ENCODE measurements at regions not wholly inside any gene's neighbourhood (a gene's known extent, or its start where the extent isn't known, plus 50 kb on each side); places are given as distances from the start of the nearest gene placed in this dataset.

DNA sequence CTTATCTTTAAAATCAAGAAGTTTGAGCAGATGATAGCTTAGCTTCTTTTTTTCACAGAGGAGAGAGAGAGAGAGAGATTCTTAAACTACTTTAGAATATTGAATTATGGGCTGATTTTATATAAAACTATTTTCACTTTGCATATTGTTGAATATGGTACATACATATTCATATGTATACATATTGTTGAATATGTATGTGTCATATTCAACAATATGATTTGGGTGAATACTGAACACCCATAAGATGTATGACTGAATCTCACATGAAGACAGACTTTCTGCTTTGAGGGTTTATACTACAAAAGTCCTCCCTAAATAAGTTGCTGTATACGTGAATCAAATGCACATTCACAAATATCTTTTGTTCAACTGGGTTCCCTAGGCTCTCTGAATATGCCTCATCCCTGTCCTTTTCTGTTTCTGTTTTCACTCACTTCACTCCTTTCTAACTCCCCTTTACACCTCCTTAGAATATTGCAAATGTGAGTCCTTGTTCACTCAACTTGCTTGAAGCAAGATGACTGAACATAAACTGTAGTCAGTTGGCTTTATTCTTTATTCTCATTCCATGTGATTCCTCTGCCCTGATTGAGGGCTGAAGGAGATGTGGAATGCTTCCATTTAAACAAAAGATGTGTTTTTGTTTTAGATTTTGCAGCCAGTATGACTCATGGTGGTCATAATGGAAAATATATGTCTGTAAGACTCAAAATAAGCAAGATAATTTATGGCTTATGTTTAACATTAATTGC is 225.4 kb upstream of the DAB2 start:
- no peak for DNase-seq (ENCODE audit: low spot score)
- ChIA-PET CTCF (interaction anchor here (0.6 kb wide), 1 partner anchor 1255 kb away, joined by 3 read pairs; no protein-coding TSS in a partner anchor), POLR2A (ENCODE audit: low non-redundant PET) (no interaction called here)
- TF ChIP-seq, protein P1, sequence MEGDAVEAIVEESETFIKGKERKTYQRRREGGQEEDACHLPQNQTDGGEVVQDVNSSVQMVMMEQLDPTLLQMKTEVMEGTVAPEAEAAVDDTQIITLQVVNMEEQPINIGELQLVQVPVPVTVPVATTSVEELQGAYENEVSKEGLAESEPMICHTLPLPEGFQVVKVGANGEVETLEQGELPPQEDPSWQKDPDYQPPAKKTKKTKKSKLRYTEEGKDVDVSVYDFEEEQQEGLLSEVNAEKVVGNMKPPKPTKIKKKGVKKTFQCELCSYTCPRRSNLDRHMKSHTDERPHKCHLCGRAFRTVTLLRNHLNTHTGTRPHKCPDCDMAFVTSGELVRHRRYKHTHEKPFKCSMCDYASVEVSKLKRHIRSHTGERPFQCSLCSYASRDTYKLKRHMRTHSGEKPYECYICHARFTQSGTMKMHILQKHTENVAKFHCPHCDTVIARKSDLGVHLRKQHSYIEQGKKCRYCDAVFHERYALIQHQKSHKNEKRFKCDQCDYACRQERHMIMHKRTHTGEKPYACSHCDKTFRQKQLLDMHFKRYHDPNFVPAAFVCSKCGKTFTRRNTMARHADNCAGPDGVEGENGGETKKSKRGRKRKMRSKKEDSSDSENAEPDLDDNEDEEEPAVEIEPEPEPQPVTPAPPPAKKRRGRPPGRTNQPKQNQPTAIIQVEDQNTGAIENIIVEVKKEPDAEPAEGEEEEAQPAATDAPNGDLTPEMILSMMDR (conservative IDR thresholded peaks at IDR 0.05; ENCODE audit: low read depth) = no peak
- H3K27ac ChIP-seq = no peak overlapping the region

DNA sequence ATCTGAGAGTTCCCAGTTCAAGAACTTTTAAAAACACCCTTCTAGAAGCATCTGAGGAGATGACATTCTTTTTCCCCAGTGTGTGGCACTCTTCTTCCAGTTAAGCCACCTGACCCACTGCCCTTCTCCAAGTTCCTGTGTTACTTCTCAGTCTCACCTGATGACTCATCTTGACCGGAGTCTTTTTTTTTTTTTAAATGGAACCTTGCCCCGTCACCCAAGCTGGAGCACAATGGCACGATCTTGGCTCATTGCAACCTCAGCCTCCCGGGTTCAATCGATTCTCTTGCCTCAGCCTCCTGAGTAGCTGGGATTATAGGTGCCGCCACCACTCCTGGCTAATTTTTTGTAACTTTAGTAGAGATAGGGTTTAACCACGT is 224.1 kb upstream of the DAB2 start:
- peak; percentile 70 for DNase-seq (ENCODE audit: low spot score)
- POLR2A ChIA-PET (ENCODE audit: low non-redundant PET) = no interaction called here
- CTCF ChIA-PET = interaction anchor here (0.6 kb wide), 1 partner anchor 41 kb away, joined by 4 read pairs; no protein-coding TSS in a partner anchor

DNA sequence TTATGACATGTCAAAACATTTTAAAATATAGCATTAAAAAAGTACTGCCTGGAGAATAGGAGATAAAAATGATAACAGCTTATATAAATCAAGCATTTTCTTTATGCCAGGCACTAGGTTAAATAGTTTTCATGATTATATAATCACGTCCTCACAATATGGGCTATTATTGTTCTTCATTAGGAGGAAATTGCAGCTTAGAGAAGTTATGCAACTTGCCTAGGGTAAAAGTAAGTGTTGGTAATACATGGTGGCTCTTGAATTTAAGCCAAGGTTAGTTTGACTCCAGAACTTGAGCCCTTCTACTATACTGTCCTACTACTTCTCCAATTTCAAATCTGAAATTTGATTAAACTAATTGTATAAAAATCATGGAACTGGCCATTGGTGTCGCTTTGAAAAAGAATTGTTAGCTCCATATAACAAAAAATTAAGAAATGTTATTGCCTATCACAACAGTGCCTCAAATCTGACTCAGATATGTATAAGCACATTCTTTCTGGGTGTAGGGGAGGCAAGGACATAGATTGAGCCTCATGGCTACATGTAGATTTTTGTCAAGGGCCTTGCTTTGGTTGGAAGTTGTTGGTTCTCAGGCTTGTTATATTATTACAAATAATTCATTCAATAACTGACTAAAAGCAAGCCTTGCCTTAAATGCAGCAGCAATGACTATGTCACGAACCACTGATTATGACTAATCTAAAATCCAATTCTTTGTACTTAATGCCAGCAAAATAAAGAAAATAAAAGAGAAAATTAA is 223.5 kb upstream of the DAB2 start:
- no peak for DNase-seq (ENCODE audit: low spot score)
- ChIA-PET POLR2A (ENCODE audit: low non-redundant PET) (no interaction called here), CTCF (no interaction called here)
- no peak overlapping the region for H3K27ac ChIP-seq
- TF ChIP-seq, protein P1 (conservative IDR thresholded peaks at IDR 0.05; ENCODE audit: low read depth) = no peak

More for the DNA sequence above, 224.1 kb upstream of the DAB2 start:
- no peak overlapping the region for H3K27ac ChIP-seq
- TF ChIP-seq, protein P1 (conservative IDR thresholded peaks at IDR 0.05; ENCODE audit: low read depth) = no peak

DNA sequence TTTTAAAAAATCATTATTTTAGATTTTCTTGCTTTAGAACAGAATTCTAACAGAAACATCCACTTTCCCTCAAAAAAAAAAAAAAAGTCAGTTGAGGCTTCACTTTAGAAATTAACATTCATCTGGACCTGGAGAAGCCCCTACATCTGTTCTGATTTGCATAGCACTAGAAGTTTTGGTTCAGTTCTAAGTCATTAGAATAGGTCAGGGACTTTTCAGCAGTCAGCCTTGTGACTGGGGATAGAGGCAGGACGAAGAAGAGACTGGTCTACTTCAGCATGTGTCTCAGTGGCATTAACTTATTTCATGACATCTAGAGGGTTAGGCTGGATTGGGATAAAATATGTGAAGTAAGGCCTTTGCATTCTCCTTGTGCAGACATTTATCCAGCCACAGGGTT is 215.8 kb upstream of the DAB2 start:
- no peak overlapping the region for H3K27ac ChIP-seq
- POLR2A ChIA-PET (ENCODE audit: low non-redundant PET) = no interaction called here
- CTCF ChIA-PET = no interaction called here
- DNase-seq (ENCODE audit: low spot score) = no peak
- TF ChIP-seq, protein P1 (conservative IDR thresholded peaks at IDR 0.05; ENCODE audit: low read depth) = no peak

- H3K27ac ChIP-seq = no peak overlapping the region
- ChIA-PET POLR2A (ENCODE audit: low non-redundant PET) (no interaction called here), CTCF (interaction anchor here (1.2 kb wide), 1 partner anchor 75 kb away, joined by 5 read pairs; no protein-coding TSS in a partner anchor)
- DNase-seq (ENCODE audit: low spot score) = peak; percentile 29
- TF ChIP-seq, protein P1 (conservative IDR thresholded peaks at IDR 0.05; ENCODE audit: low read depth) = no peak
Measured at GRCh38 chr5:39639618-39640089, 214.9 kb upstream of the DAB2 start.

GRCh38 chr5:39638813-39639212 is 214.0 kb upstream of the DAB2 start:
- TF ChIP-seq, protein P1 (conservative IDR thresholded peaks at IDR 0.05; ENCODE audit: low read depth) = no peak
- no peak overlapping the region for H3K27ac ChIP-seq
- POLR2A ChIA-PET (ENCODE audit: low non-redundant PET) = no interaction called here
- CTCF ChIA-PET = interaction anchor here (1.2 kb wide), 1 partner anchor 76 kb away, joined by 5 read pairs; no protein-coding TSS in a partner anchor
- no peak for DNase-seq (ENCODE audit: low spot score)
